Calu3 (cell line): ENCODE measurements at regions not wholly inside any gene's neighbourhood (a gene's known extent, or its start where the extent isn't known, plus 50 kb on each side); places are given as distances from the start of the nearest gene placed in this dataset.

Experiments used
- BruUV-seq: library from RNA; stranded (reverse); fragments of 400-500 nt; replicated peaks from 2 replicates; lab custom pipeline; 2021; lab: Mats Ljungman, UMichigan
- CTCF ChIA-PET: fragments of 300-600 bp; sonication (Branson Sonifier 250); formaldehyde crosslinking; loops from one replicate; lab custom pipeline; 2022; ENCODE audit warnings: antibody characterized with exemption; lab: Charles Lee
- DNase-seq: peaks from one replicate; pipeline ENCODE4 v3.0.0; 2022
- H3K27ac Mint-ChIP-seq: one replicate; pipeline ENCODE4 v1.8.0; 2022; ENCODE audit warnings: mixed read lengths; ENCODE audit not compliant: unreplicated experiment
- H3K27me3 Mint-ChIP-seq: one replicate; pipeline ENCODE4 v1.8.0; 2022; ENCODE audit warnings: mixed read lengths; ENCODE audit not compliant: unreplicated experiment
- H3K36me3 Mint-ChIP-seq: one replicate; pipeline ENCODE4 v1.8.0; 2022; ENCODE audit warnings: mild to moderate bottlenecking, moderate library complexity, mixed read lengths; ENCODE audit not compliant: insufficient read depth, unreplicated experiment
- H3K4me1 Mint-ChIP-seq: one replicate; pipeline ENCODE4 v1.8.0; 2022; ENCODE audit warnings: mild to moderate bottlenecking, low read depth, mixed read lengths; ENCODE audit not compliant: unreplicated experiment
- H3K4me3 Mint-ChIP-seq: one replicate; pipeline ENCODE4 v1.8.0; 2022; ENCODE audit warnings: mild to moderate bottlenecking, low read depth, moderate library complexity, mixed read lengths; ENCODE audit not compliant: unreplicated experiment
- H3K9me3 Mint-ChIP-seq: one replicate; pipeline ENCODE4 v1.8.0; 2022; ENCODE audit warnings: low read depth, mixed read lengths; ENCODE audit not compliant: unreplicated experiment
- CTCF ChIP-seq: fragments of 200-600 bp; IDR thresholded peaks from one replicate; pipeline ENCODE4 v1.8.0; 2022; ENCODE audit warnings: antibody characterized with exemption; ENCODE audit not compliant: unreplicated experiment
- intact Hi-C: fragments of 100-400 bp; cut with micrococcal nuclease; formaldehyde crosslinking; loops from one replicate; pipeline ENCODE4 v1.10.0; 2022; ENCODE audit not compliant: unreplicated experiment

GRCh38 chr10:107440741-107441140 is 276.2 kb upstream of the SORCS1 start:
- Mint-ChIP-seq H3K9me3 (peaks cover 10% of the 10 kb centered on the region), H3K36me3 (no peaks in the 10 kb centered on the region), H3K27me3 (no peaks in the 10 kb centered on the region), H3K27ac (no peak overlapping the region), H3K4me3 (no peak overlapping the region), H3K4me1 (no peaks in the 10 kb centered on the region)
- CTCF ChIA-PET: no interaction called here
- no TSS peak for BruUV-seq
- no peak for DNase-seq
- TF ChIP-seq CTCF: no peak
- intact Hi-C loops: no loop called here

- no peaks in the 10 kb centered on the region for H3K36me3 Mint-ChIP-seq
- no peaks in the 10 kb centered on the region for H3K27me3 Mint-ChIP-seq
- peaks cover 4% of the 10 kb centered on the region for H3K9me3 Mint-ChIP-seq
- H3K4me3 Mint-ChIP-seq: no peak overlapping the region
- no peak for TF ChIP-seq CTCF
- CTCF ChIA-PET: no interaction called here
- no TSS peak for BruUV-seq
- H3K4me1 Mint-ChIP-seq: no peaks in the 10 kb centered on the region
- DNase-seq: no peak
- H3K27ac Mint-ChIP-seq: no peak overlapping the region
- intact Hi-C loops: no loop called here
These were observed 273.4 kb upstream of the SORCS1 start for GRCh38 chr10:107437921-107438320.

- CTCF ChIA-PET: no interaction called here
- no peak for TF ChIP-seq CTCF
- no peaks in the 10 kb centered on the region for H3K27me3 Mint-ChIP-seq
- H3K4me3 Mint-ChIP-seq: no peak overlapping the region
- no peaks in the 10 kb centered on the region for H3K36me3 Mint-ChIP-seq
- no peak overlapping the region for H3K27ac Mint-ChIP-seq
- no peaks in the 10 kb centered on the region for H3K4me1 Mint-ChIP-seq
- peaks cover 4% of the 10 kb centered on the region for H3K9me3 Mint-ChIP-seq
- DNase-seq: no peak
- BruUV-seq: no TSS peak
- intact Hi-C loops: no loop called here
These were observed 272.1 kb upstream of the SORCS1 start for GRCh38 chr10:107436568-107436967.

- Mint-ChIP-seq H3K4me1 (no peaks in the 10 kb centered on the region), H3K4me3 (no peak overlapping the region), H3K9me3 (peaks cover 4% of the 10 kb centered on the region), H3K27me3 (no peaks in the 10 kb centered on the region), H3K36me3 (no peaks in the 10 kb centered on the region), H3K27ac (no peak overlapping the region)
- no peak for TF ChIP-seq CTCF
- CTCF ChIA-PET: no interaction called here
- no peak for DNase-seq
- intact Hi-C loops: no loop called here
- BruUV-seq: no TSS peak
These were observed 270.3 kb upstream of the SORCS1 start for GRCh38 chr10:107434854-107435253.
